K562 (cell line): ENCODE measurements at regions not wholly inside any gene's neighbourhood (a gene's known extent, or its start where the extent isn't known, plus 50 kb on each side); places are given as distances from the start of the nearest gene placed in this dataset.

ENCODE experiments used
- RAD51 ChIP-seq: fragments of 450-650 bp; IDR thresholded peaks from 2 replicates; pipeline ENCODE4 v1.7.1; 2016; ENCODE audit warnings: low read depth, mild to moderate bottlenecking, borderline replicate concordance
- ZNF133 ChIP-seq: fragments of 250-450 bp; sonication (Bioruptor Pico); IDR thresholded peaks from 2 replicates; pipeline ENCODE4 v1.4.0; 2020; ENCODE audit warnings: mild to moderate bottlenecking

- TF ChIP-seq ZNF133 (no peak), RAD51 (no peak)
Measured at GRCh38 chr9:73497796-73498195, 346.1 kb downstream of the ANXA1 start.
